Adrenal gland (tissue), 5 donors: ENCODE measurements at regions not wholly inside any gene's neighbourhood (a gene's known extent, or its start where the extent isn't known, plus 50 kb on each side); places are given as distances from the start of the nearest gene placed in this dataset.

Source experiments
- CTCF ChIP-seq, 6 experiments: fragments of 450-650 bp in 4 of 6; fragments of 200-600 bp in 2 of 6; sonication (generic) in 1 of 6; IDR thresholded peaks; 1 replicate in 5 of 6; 2 replicates in 1 of 6; pipeline versions ENCODE4 v1.5.1 to v1.8.0; 2016 to 2021; ENCODE audit warnings: antibody characterized with exemption in 6 of 6, mild to moderate bottlenecking in 2 of 6, moderate library complexity in 1 of 6
- POLR2A ChIP-seq, 2 donors: fragments of 450-650 bp; IDR thresholded peaks; one replicate each; pipeline ENCODE4 v1.6.1; 2017; ENCODE audit warnings: antibody characterized with exemption in 2 of 2, mild to moderate bottlenecking in 2 of 2, moderate library complexity in 1 of 2
- donor health status: DM: no; HTN: no; CAD: no.

GRCh38 chr5:35282810-35283209, 52.5 kb upstream of the PRLR start:
- TF ChIP-seq POLR2A (IDR thresholded peaks at IDR 0.05) (no peak), CTCF (IDR thresholded peaks at IDR 0.05) (no peak)
